Lung (tissue), 11 donors: ENCODE measurements at regions not wholly inside any gene's neighbourhood (a gene's known extent, or its start where the extent isn't known, plus 50 kb on each side); places are given as distances from the start of the nearest gene placed in this dataset.
A peak's percentile ranks its signal among the peaks of the same experiment; 100 is the strongest.

Experiments
- ATAC-seq: fragments of 200-7000 bp; cut with Tn5 transposase; one replicate; pipeline ENCODE4 v1.9.1; 2020; ENCODE audit warnings: moderate number of reproducible peaks; ENCODE audit not compliant: insufficient read depth, low FRiP score
- DNase-seq, 3 donors: peaks; one replicate each; pipeline ENCODE4 v3.0.0-alpha.2; 2013 to 2017
- H3K27ac ChIP-seq, 2 donors: one replicate each; pipeline ENCODE4 v1.5.1; 2013; ENCODE audit warnings: mild to moderate bottlenecking in 2 of 2, moderate library complexity in 2 of 2, control low read depth in 1 of 2, inconsistent platforms in 1 of 2, low read depth in 1 of 2, low read length in 1 of 2
- H3K27me3 ChIP-seq, 3 donors: one replicate each; pipeline ENCODE4 v1.5.1; 2013; ENCODE audit warnings: low read length in 2 of 3; ENCODE audit not compliant: control insufficient read depth in 3 of 3, insufficient read depth in 3 of 3
- H3K36me3 ChIP-seq, 4 donors: one replicate each; pipeline ENCODE4 v1.5.1; 2013; ENCODE audit warnings: low read length in 4 of 4, mild to moderate bottlenecking in 1 of 4, moderate library complexity in 1 of 4; ENCODE audit not compliant: control insufficient read depth in 4 of 4, insufficient read depth in 4 of 4
- H3K4me1 ChIP-seq, 5 donors: one replicate each; pipeline ENCODE4 v1.5.1; 2013; ENCODE audit warnings: low read length in 5 of 5, mild to moderate bottlenecking in 2 of 5, moderate library complexity in 1 of 5; ENCODE audit not compliant: control insufficient read depth in 5 of 5, insufficient read depth in 5 of 5
- H3K4me3 ChIP-seq: one replicate; pipeline ENCODE4 v1.5.1; 2013; ENCODE audit warnings: mild to moderate bottlenecking, control low read depth, moderate library complexity
- H3K9ac ChIP-seq, 2 donors: one replicate each; pipeline ENCODE4 v1.5.1; 2013; ENCODE audit warnings: low read length in 2 of 2, control low read depth in 1 of 2; ENCODE audit not compliant: insufficient read depth in 1 of 2
- H3K9me3 ChIP-seq, 4 donors: one replicate each; pipeline ENCODE4 v1.5.1; 2013; ENCODE audit warnings: low read length in 3 of 4, mild to moderate bottlenecking in 1 of 4, moderate library complexity in 1 of 4; ENCODE audit not compliant: control insufficient read depth in 4 of 4, insufficient read depth in 3 of 4
- CTCF ChIP-seq: IDR thresholded peaks from 2 replicates; pipeline ENCODE4 v1.5.1; 2012; ENCODE audit warnings: mild to moderate bottlenecking; ENCODE audit errors: control extremely low read depth, extremely low read depth
- WGBS, 2 donors: extraction: QIAGEN DNeasy Blood & Tissue Kit; methylation state at CpG; one replicate each; pipeline ENCODE4 v1.1.7; 2013; 5-methylcytosine and 5-hydroxymethylcytosine counted together
- donor health status: control.
- donor health status: control.
- donor health status: Bipolar disorder and iron deficiency.
- donor health status: healthy.
- donor health status: DM: yes; HTN: yes; CAD: no.

DNA sequence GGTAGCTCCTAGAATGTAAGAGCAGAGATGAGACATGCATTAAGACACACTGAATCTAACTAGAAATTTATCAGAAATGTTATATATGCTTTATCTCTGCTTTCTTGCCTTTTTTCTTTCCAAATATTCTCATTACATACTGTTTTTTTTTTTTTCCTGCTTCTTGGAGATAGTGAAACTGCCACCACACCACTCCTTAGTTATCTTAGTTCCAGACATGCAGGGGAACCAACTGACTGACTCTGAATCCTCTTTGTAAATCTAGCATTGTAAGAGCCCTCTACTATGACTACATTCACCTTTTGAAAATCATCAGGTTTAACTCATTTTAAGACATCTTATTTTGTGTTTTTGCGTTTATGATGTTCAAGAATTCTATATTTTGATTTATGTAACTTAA is 181.3 kb upstream of the ST8SIA4 start:
- Histone ChIP-seq H3K9ac (no peak overlapping the region), H3K36me3 (no peaks in the 10 kb centered on the region), H3K4me1 (peaks cover 0 to 3% (median 0%) of the 10 kb centered on the region in 5 donors), H3K27ac (no peak overlapping the region), H3K4me3 (no peak overlapping the region), H3K9me3 (no peaks in the 10 kb centered on the region), H3K27me3 (no peaks in the 10 kb centered on the region)
- 91 to 92% methylated on average over 1 of the region's 1 CpG for WGBS, 2 donors
- DNase-seq = no peak
- no peak for ATAC-seq
- no peak for TF ChIP-seq CTCF

- TF ChIP-seq CTCF = no peak
- Histone ChIP-seq H3K27me3 (no peaks in the 10 kb centered on the region), H3K4me3 (no peak overlapping the region), H3K4me1 (peaks cover 0 to 3% (median 0%) of the 10 kb centered on the region in 5 donors), H3K36me3 (no peaks in the 10 kb centered on the region), H3K9ac (no peak overlapping the region), H3K9me3 (no peaks in the 10 kb centered on the region), H3K27ac (no peak overlapping the region)
- DNase-seq = peak in 1 of 3 donors; percentile 33
- ATAC-seq = no peak
- 69 to 78% methylated on average over 5 of the region's 5 CpGs for WGBS, 2 donors
These were observed 177.6 kb upstream of the ST8SIA4 start for GRCh38 chr5:101080462-101081240.

GRCh38 chr5:101068298-101068697 is 165.2 kb upstream of the ST8SIA4 start:
- Histone ChIP-seq H3K9me3 (peaks cover 0 to under 1% (median 0%) of the 10 kb centered on the region in 4 donors), H3K27me3 (no peaks in the 10 kb centered on the region), H3K9ac (no peak overlapping the region), H3K27ac (no peak overlapping the region), H3K4me3 (no peak overlapping the region), H3K36me3 (no peaks in the 10 kb centered on the region), H3K4me1 (peaks cover 0 to 5% (median 0%) of the 10 kb centered on the region in 5 donors)
- 95 to 100% methylated on average over 1 of the region's 1 CpG for WGBS, 2 donors
- DNase-seq (no peak), ATAC-seq (no peak)
- TF ChIP-seq CTCF = no peak
